GM23248 (cell line): ENCODE measurements at regions not wholly inside any gene's neighbourhood (a gene's known extent, or its start where the extent isn't known, plus 50 kb on each side); places are given as distances from the start of the nearest gene placed in this dataset.

Experiments used
- DNase-seq: peaks from one replicate; pipeline ENCODE4 v3.0.0-alpha.2; 2015
- H2AFZ ChIP-seq: fragments of 200-600 bp; sonication (generic); 2 replicates; pipeline ENCODE4 v1.6.1; 2016; ENCODE audit warnings: antibody characterized with exemption
- H3F3A ChIP-seq: fragments of 200-600 bp; sonication (generic); 2 replicates; pipeline ENCODE4 v1.6.1; 2016; ENCODE audit warnings: mild to moderate bottlenecking, antibody characterized with exemption, mixed run types; ENCODE audit not compliant: insufficient read depth
- H3K27ac ChIP-seq: fragments of 200-600 bp; sonication (generic); 2 replicates; pipeline ENCODE4 v1.5.1; 2016; ENCODE audit warnings: mild to moderate bottlenecking
- H3K27me3 ChIP-seq: fragments of 200-600 bp; sonication (generic); replicated peaks from 2 replicates; pipeline ENCODE4 v1.6.1; 2016; ENCODE audit warnings: mild to moderate bottlenecking; ENCODE audit not compliant: insufficient read depth
- H3K36me3 ChIP-seq: fragments of 200-600 bp; sonication (generic); 2 replicates; pipeline ENCODE4 v1.6.1; 2016; ENCODE audit warnings: low read depth, mild to moderate bottlenecking
- H3K4me1 ChIP-seq: fragments of 200-600 bp; sonication (generic); 2 replicates; pipeline ENCODE4 v1.6.1; 2016; ENCODE audit warnings: mild to moderate bottlenecking; ENCODE audit not compliant: insufficient read depth
- H3K4me2 ChIP-seq: fragments of 200-600 bp; sonication (generic); one replicate; pipeline ENCODE4 v1.6.1; 2016; ENCODE audit warnings: mild to moderate bottlenecking; ENCODE audit not compliant: unreplicated experiment
- H3K4me3 ChIP-seq: fragments of 200-600 bp; sonication (generic); 2 replicates; pipeline ENCODE4 v1.5.1; 2016; ENCODE audit warnings: mild to moderate bottlenecking
- H3K79me2 ChIP-seq: fragments of 200-600 bp; sonication (generic); 2 replicates; pipeline ENCODE4 v1.6.1; 2016; ENCODE audit warnings: mild to moderate bottlenecking; ENCODE audit not compliant: insufficient read depth
- H3K9ac ChIP-seq: fragments of 200-600 bp; sonication (generic); 2 replicates; pipeline ENCODE4 v1.6.1; 2016; ENCODE audit warnings: mild to moderate bottlenecking
- H3K9me2 ChIP-seq: fragments of 200-600 bp; sonication (generic); 2 replicates; pipeline ENCODE4 v1.6.1; 2016; ENCODE audit warnings: mixed run types, mild to moderate bottlenecking, moderate library complexity; ENCODE audit not compliant: insufficient read depth
- H3K9me3 ChIP-seq: fragments of 200-600 bp; sonication (generic); one replicate; pipeline ENCODE4 v1.6.1; 2017; ENCODE audit warnings: low read depth
- H4K20me1 ChIP-seq: fragments of 200-600 bp; sonication (generic); 2 replicates; pipeline ENCODE4 v1.6.0; 2016; ENCODE audit not compliant: insufficient read depth
- EZH2 ChIP-seq: fragments of 200-600 bp; sonication (generic); IDR thresholded peaks from 2 replicates; pipeline ENCODE4 v1.6.1; 2018; ENCODE audit warnings: antibody characterized with exemption, mild to moderate bottlenecking; ENCODE audit not compliant: insufficient read depth, poor library complexity, severe bottlenecking
- EZH2phosphoT487 ChIP-seq: fragments of 200-600 bp; sonication (generic); IDR thresholded peaks from 2 replicates; pipeline ENCODE4 v1.6.1; 2018; ENCODE audit warnings: antibody characterized with exemption, moderate library complexity, mild to moderate bottlenecking, low read depth; ENCODE audit not compliant: insufficient read depth
- WGBS, 2 experiments: methylation state at CpG; one replicate each; pipeline ENCODE4 v1.1.6; 2015 to 2017; ENCODE audit warnings: low lambda C conversion rate in 2 of 2, low coverage in 1 of 2; ENCODE audit errors: missing lambda C conversion rate in 2 of 2; 5-methylcytosine and 5-hydroxymethylcytosine counted together
- in situ Hi-C: fragments of 300-500 bp; cut with MboI; formaldehyde crosslinking; loops from 2 replicates; pipeline ENCODE4 v1.15.0; 2020

DNA sequence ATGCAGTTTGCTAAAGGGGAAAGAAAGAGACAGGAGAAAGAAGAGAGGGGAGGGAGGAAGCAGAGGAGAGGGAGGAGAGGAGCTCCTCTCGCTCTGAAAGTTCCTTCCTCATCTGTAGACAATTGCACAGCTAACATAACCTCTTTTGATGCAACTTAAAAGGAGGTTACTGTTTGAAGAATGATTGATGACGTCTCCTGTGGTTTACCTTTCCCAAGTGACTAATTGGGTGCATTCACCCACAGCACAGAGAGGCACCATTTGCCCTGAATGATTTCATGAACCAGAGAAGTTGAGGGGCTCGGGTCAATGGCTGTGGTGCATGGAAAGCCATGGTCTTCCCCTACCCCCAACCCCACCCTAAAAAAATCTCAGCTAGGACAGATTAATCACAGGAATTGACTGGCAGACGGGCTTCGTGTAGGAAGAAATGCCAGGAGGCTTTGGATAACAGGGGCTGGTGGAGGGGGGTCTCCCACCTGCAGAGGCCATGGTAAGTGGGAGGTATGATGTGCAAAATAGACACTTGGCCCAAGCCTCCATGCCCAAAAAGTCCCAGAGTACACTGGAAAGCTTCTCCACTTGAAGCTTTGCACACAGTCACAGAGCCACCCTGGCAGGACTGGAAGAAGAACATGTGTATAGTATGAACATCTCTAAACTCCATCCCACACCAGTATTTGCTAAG lies 213.7 kb downstream of the ANKRD60 start:
- peaks cover 36% of the 10 kb centered on the region for H3K4me1 ChIP-seq
- peaks cover 31% of the 10 kb centered on the region for H3F3A ChIP-seq
- no peak overlapping the region for H3K4me3 ChIP-seq
- H3K27me3 ChIP-seq, result no peaks in the 10 kb centered on the region
- no peaks in the 10 kb centered on the region for H3K36me3 ChIP-seq
- H3K4me2 ChIP-seq, result no peak overlapping the region
- H4K20me1 ChIP-seq, result no peaks in the 10 kb centered on the region
- H2AFZ ChIP-seq, result no peak overlapping the region
- no peaks in the 10 kb centered on the region for H3K9me3 ChIP-seq
- H3K9me2 ChIP-seq, result no peaks in the 10 kb centered on the region
- no peak overlapping the region for H3K27ac ChIP-seq
- WGBS, 2 experiments, result 95 to 96% methylated on average over 5 of the region's 5 CpGs
- no peak overlapping the region for H3K9ac ChIP-seq
- TF ChIP-seq EZH2phosphoT487 (no peak), EZH2 (no peak)
- H3K79me2 ChIP-seq, result no peaks in the 10 kb centered on the region
- DNase-seq, result no peak
- in situ Hi-C loops, result no loop called here

DNA sequence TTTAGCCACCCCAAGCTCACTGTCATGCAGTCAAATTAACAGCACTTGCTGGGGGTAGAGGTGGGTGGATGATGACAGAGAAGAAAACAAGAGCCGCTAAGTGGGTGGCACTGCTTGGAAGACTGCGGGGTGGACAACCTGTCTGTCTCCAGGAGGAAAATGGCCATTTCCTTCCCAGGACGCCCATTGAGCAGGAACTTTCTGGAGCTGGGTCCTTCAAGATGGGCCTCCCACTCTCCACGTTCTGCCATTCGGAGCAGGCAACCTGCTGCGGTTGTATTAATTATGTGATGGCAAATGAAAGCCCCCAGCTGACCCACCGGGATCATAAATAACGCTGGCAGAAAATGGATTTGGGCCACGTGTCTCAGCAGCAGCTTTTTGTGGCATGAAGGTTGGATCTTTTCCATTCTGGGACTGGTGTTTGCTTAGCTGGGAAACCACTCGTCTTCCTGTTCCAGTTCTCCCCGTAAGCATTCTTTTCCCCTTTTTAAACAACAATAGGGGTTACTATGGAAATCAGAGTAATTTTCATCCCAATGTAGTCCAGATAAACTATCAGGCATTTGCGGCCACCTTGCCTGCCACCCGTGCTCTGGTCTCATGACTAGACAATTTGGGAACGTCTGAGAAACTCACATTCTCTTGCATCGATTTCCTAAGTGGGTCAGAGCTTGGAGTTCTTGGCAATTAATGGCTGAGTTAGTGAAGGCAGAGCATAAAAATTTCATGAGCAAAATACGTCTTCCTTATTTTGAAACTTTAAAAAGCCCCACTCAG lies 215.5 kb downstream of the ANKRD60 start:
- H3K9me3 ChIP-seq, result no peaks in the 10 kb centered on the region
- H3K4me2 ChIP-seq, result no peak overlapping the region
- H3F3A ChIP-seq, result peaks cover 15% of the 10 kb centered on the region
- no peak for TF ChIP-seq EZH2phosphoT487
- no peak for TF ChIP-seq EZH2
- DNase-seq, result no peak
- no peak overlapping the region for H3K27ac ChIP-seq
- H4K20me1 ChIP-seq, result no peaks in the 10 kb centered on the region
- WGBS, 2 experiments, result 66 to 67% methylated on average over 16 of the region's 16 CpGs
- no peak overlapping the region for H3K9ac ChIP-seq
- H3K79me2 ChIP-seq, result no peaks in the 10 kb centered on the region
- H2AFZ ChIP-seq, result no peak overlapping the region
- no peak overlapping the region for H3K4me3 ChIP-seq
- H3K9me2 ChIP-seq, result no peaks in the 10 kb centered on the region
- H3K27me3 ChIP-seq, result no peaks in the 10 kb centered on the region
- H3K36me3 ChIP-seq, result no peaks in the 10 kb centered on the region
- in situ Hi-C loops, result no loop called here
- H3K4me1 ChIP-seq, result peaks cover 18% of the 10 kb centered on the region

GRCh38 chr20:58011947-58012610 lies 216.4 kb downstream of the ANKRD60 start:
- Histone ChIP-seq H3K4me2 (no peak overlapping the region), H3K9me2 (no peaks in the 10 kb centered on the region), H3K9me3 (no peaks in the 10 kb centered on the region), H3K79me2 (no peaks in the 10 kb centered on the region), H3K27me3 (no peaks in the 10 kb centered on the region), H3K9ac (no peak overlapping the region), H3K36me3 (no peaks in the 10 kb centered on the region), H3K4me3 (no peak overlapping the region), H3K4me1 (peaks cover 10% of the 10 kb centered on the region), H2AFZ (no peak overlapping the region), H3F3A (peaks cover 8% of the 10 kb centered on the region; the same call in 1 of the 2 replicates), H3K27ac (no peak overlapping the region), H4K20me1 (no peaks in the 10 kb centered on the region)
- DNase-seq, result no peak
- 91 to 94% methylated on average over 11 of the region's 11 CpGs for WGBS, 2 experiments
- TF ChIP-seq EZH2phosphoT487, result no peak
- no peak for TF ChIP-seq EZH2
- in situ Hi-C loops, result no loop called here

DNA sequence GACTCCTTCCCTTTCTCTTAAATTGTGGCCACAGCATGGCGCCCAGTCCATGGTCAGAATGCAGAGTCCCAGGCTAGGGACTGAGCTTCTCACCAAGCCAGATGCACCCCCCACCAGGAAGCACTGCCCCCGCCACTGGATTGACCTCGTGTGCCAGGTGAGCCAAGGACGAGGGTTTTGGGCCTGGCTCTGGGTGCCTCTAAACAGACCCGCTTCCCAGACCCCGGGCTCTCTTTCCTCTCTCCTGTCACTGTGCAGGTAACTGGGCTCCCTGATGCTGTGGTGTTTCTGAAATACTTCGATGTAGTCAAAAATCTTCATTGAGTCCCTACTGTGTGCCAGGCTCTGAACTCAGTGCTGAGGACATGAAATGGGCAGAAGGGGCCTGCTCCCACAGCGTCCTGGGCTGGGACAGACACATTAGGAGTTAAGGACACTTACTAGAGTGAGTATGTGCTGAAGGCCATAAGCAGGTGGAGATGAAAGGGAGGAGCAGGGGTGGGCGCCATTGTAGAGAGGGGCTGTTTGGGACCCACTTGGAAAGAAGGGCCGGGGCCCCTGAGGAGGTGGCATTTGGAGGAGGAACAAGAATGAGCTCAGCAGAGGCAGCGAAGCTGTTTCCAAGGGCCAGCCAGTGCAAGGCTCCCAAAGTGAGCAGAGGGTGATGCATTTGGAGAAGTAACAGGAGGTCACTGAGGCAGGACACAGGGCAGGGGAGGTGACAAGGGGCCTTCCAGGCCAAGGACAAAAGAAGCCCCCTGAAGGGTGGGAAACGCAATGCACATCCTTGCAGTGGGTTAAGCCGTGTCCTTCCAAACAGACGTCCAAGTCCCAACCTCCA lies 217.1 kb downstream of the ANKRD60 start:
- 85 to 89% methylated on average over 13 to 14 of the region's 14 CpGs for WGBS, 2 experiments
- Histone ChIP-seq H3K4me2 (no peak overlapping the region), H2AFZ (no peak overlapping the region), H3K27me3 (no peaks in the 10 kb centered on the region), H3K9me3 (no peaks in the 10 kb centered on the region), H3K9me2 (no peaks in the 10 kb centered on the region), H3K4me1 (peaks cover 2% of the 10 kb centered on the region), H3K4me3 (no peak overlapping the region), H3K36me3 (no peaks in the 10 kb centered on the region), H3F3A (peaks cover 1% of the 10 kb centered on the region; the same call in 1 of the 2 replicates), H4K20me1 (no peaks in the 10 kb centered on the region), H3K79me2 (no peaks in the 10 kb centered on the region), H3K27ac (no peak overlapping the region), H3K9ac (no peak overlapping the region)
- DNase-seq, result no peak
- in situ Hi-C loops, result no loop called here
- no peak for TF ChIP-seq EZH2phosphoT487
- no peak for TF ChIP-seq EZH2
